Colon (tissue), 2 donors: ENCODE measurements at regions not wholly inside any gene's neighbourhood (a gene's known extent, or its start where the extent isn't known, plus 50 kb on each side); places are given as distances from the start of the nearest gene placed in this dataset.
"Not testable (repeated sequence)": the region's sequence is repeated elsewhere in the genome, so short reads cannot be mapped to it uniquely, and the experiment has no call there.

Source experiments
- FAIRE-seq: peaks from 2 replicates; lab custom pipeline; 2012; peaks lifted over from hg19 to GRCh38; lab: Jason Lieb, UNC
- donor health status: control.
- donor health status: control.

DNA sequence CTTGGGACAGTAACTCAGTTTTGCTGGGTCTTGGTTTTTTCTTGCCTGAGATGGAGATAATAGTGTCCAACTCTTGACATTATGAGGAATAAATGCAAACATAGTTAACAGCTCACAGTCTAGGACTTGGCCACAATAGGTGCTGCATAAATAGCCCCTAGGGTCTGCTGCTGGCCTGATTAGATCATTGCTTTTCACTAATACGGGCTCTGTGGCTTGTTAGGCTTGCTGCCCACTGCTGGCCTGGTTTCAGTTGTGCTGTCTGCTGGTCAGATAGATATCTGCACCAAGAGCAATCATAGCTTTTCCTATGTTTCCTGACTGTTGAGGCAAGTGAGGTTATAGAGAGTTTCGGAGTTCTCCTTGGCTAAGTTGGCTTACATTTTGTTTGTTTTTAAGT lies 246.1 kb downstream of the DNAJB9 start:
- no peak for FAIRE-seq

DNA sequence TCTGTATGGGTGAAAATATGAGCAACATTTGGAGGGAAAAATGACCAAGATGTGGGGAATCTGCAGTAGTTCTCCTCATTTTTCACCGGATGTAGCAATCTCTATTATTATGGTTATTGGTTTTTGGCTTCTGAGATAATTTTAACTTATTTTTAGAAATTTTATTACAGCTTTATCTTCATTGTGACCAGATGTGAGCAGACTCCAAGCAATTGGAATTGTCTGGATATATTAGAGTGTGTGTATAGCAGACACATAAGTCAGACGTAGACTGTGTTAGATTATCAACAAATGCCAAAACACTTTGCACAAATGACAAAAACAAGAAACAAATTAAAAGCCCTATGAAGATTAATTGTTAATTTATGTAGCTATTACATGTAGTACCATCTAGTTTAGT lies 249.1 kb downstream of the DNAJB9 start:
- no peak for FAIRE-seq

DNA sequence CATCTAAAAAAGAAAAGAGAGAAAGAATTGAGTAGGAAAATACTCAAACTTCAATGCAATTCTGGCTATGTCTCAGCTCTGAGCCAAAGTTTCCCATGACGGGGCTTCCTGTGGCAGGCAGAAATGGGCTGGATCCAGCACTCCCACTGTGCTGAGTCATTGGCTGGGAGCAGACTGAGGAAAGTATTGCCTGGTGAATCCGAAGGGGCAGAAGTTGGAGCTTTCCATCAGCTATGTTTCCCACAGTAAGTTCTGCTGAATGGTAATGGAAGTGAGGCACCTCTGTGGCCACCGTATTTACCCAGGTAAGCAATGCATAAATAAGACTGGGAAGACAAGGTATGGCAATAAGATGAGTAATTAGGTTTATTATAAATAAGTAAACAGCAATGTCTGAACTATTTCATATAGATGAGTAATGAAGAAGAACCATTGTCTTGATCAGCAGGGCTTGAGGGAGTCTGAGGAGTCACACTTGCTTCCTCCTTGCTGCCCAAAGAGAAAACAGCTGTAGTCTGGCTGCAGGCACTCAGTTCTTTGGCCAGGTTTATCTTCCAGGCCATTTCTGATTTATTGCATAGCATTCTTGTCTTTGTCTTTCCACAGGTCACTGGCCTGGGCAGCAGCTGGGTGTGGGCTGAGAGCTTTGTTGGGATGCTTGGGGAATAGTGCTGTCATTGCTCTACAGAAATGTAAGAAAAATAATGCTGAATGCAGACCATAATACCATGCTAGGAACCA lies 255.3 kb downstream of the DNAJB9 start:
- FAIRE-seq = no peak

DNA sequence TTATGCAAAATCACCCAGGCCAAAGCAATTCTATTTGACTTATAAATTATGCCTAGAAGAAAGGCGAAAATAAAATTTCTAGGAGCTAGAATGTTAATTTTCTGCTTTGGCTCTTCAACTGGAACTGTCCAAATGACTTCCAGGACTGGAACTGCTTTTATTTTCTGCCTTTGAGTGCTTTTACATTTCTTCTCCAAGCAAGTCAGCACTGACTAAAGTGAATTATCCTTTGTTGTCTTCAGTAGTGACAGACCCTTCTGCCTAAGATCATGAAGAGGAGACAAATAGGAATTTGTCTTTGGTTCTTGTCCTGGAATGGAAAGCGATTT lies 255.9 kb downstream of the DNAJB9 start:
- no peak for FAIRE-seq

DNA sequence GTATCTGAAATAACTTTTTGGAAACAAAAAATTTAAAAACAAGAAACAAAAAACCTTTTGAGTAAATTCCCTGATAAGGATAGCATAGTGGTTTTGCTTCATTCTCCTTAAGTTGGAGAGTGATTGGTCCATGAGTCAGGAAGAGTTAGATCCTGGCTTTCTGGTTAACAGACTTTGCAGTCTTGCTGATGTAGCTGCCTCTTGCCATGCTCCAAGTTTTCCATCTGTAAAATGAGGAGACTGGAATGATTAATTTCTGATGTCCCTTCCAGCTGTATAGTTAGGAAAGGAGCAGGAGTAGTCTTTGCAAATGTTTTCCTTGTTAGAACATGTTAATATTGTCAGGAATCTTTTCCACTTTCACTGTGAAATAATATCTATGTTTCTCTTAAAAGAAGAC lies 266.6 kb downstream of the DNAJB9 start:
- no peak for FAIRE-seq

DNA sequence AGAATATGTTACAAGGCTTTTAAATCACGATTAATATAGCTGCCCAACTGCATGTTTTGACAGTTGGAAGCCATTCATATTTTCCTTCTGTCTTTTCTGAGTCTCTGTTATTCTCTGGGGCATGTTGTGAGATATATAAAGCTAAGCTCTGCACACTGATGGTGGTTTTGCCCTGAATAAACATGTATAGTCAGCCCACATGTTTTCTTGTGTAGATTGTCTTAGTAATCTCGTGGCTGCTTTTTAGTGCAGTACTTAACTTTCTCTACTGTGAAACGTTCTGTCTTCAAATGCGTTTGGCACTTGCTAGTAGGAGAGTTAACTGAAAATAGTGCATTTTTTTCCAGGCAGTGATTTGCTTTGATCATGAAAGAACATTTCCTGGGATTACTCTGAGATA lies 268.5 kb downstream of the DNAJB9 start:
- FAIRE-seq = no peak

DNA sequence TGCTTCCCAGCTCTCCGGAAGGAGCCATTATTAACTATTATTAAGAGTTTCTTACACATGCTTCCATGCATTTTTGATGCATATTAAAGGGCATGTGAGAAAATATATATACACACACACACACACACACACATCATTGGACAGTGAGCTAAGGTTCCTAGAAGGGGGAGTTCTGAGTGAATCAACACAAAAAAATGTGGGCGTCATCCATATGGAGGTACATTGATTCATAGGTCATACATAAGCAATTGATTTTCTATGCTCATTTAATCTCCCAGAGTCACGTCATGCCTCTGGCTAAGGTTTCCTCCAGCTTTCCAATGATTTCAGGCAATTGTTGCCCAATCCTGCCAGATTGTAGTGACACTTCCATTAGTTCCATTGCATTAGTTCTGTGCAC lies 269.4 kb downstream of the DNAJB9 start:
- no peak for FAIRE-seq

DNA sequence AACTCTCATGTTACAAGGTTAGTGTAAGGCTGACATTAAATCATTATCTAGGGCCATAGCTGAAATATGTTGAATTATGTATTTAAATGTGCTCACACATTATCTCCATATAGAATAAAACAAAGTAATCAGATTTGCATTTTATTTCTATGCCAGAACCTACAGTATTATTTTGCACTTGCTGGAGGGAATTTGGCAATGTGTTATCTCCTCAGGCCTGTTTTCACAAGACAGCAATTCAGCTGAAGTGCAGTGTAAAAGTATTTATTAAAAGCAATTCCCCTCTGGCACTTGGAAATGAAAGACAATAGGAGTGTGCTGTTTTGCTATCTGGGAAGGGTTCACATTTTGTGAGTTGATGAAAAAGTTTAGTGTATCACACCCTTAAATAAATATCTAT lies 276.3 kb downstream of the DNAJB9 start:
- FAIRE-seq = no peak

DNA sequence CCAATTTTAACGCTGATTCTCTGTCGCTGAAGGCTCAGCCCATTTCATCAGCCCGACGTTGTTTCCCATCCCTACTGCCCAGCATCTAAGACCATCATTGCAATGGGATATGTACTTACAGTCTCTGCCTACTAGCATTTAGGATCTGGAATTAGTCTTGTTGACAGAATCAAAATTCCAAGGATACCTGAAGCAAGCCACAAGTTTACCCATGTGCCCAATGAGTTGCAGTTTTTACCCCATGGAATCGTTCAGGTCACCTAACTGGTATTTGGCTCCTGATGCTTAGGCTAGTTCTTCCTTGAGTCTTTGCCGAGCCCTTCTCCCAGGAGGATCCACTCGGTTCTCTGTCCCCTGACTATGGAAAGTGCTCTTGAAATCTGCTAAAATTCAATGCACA lies 276.8 kb downstream of the DNAJB9 start:
- no peak for FAIRE-seq

DNA sequence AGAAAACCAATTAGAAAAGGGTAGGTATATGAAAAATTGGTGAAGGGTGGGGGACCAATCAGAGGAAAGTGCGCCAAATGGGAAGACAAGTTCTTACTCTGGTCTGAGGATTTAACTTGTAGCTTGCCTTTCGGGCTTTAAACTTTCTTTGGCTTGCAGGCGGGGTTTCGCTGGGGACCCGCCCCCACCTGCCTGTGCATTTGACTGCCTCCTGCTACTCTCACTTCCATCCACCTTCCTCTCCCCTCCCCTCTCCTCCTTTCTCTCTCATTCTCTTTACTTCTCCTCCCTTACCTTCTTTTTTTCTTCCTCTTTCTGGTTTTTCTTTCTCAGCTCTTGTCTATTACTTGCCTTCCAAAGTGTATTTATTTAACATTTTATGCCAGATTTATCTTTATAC lies 278.8 kb downstream of the DNAJB9 start:
- no peak for FAIRE-seq

DNA sequence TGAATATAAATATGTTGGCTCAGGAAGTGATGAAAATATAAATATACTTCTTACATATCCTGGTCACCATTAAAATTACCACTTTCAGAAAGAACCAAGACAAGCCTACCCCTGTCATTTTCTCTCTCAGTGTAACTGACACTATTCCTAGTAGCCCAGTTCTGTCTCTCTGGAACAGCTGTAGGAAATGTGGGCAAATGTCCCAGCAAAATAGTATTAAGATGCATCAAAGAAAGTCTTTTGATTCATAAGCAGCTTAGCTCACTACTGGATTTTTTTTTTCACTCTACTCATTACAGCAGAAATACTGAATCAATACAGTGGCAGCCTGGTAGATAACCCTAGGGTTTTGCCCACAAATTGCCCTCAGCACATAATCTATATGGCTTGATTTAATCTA lies 290.9 kb downstream of the DNAJB9 start:
- FAIRE-seq = no peak

DNA sequence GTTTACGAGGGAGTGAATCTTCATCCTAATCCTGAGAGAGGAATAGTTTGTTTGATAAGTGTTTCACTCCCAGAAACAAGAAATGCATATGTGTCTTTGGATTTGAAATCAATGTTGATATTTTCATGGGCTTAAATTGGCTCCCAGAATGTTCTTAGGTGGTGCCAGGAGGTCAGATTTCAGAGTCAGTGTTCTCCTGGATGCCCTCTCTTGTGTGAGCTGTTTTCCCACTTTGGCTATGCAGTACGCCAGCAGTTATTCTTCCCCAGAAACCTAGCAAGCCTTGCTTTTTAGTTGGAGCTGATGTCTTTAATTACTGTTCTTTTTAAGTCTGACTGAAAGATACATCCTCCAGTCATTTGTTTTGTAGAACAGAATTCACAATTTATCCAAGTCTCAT lies 291.4 kb downstream of the DNAJB9 start:
- FAIRE-seq = no peak

DNA sequence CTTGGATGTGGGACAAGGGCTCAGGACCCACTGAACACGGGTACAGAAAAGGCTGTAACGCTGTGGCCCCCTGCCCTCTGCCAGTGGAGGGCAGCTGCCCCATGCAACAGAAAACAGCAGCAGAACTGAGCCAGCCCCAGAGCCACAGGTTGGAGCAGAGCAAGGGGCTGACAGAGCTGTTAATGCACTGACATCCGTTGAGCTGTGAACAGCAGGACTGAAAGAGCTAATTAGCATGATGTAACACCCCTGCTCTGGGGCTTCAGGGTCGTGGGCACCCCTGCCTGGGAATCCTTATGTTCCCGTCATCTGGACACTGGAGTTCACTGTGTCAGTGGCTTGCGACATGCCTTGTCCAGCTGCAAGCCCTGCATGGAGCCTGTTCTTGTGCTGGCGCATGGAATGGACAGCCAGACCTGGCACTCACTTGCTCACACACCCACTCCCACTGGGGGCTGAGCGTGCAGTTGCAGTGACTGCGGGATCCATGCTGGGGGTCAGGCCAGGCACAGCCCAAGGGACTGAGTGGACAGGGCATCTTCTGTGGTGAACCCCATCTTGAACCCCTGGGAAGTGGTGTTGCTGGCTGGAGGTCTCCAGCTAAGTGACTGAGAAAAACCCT lies 293.7 kb downstream of the DNAJB9 start:
- no peak for FAIRE-seq

DNA sequence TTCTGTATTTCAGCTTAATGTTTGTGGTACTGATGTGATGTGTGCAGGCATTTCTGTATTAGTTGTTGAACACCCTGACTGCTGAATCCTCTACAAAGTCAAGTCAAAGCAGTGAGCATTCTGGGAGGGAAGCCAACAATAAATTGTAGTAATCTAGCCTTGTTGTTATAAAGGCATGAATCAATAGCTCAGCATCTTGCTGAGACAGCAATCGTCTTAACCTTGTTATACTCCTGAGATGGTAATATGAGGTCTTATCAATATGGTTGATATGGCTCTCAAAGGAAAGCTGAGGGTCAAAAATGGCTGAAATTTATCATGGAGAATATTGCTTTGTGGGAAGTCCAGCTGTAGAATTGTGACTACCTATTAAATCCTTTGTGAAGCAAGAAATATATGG lies 299.4 kb downstream of the DNAJB9 start:
- FAIRE-seq = no peak

DNA sequence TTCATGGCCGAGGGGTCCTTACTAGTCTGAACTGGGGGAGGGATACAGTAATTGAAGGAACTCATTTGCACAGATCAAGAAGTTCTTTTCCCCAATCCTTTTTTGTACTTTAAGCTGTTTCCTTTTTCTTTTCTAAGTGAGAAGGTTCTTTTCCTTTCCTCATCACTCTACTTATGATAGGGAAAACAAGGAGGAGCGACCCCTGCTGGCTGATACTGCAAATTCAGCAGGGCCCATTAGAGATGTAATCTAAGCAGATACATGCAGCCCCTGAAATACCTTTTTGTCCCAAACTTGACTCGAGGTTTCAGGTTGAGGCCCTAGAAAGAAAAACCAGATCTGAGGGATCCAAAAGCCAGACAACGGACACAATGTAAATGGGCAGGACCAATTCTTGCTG lies 305.5 kb downstream of the DNAJB9 start:
- FAIRE-seq = no peak

DNA sequence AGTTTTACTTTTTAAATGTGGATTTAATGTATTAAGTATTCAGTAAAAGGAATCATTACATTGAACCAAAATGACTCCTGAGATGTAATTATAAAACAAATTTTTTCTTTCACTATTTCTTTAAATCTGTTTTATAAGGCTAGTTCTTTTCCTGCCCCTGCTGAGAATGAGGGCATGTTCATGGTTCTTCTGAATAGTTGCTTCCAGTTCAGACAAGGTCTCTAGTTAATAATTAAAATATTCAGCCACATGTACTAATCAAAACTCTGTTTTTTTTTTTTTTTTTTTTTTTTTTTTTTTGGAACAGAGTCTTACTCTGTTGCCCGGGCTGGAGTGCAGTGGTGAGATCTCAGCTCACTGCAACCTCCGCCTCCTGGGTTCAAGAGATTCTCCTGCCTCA lies 321.2 kb downstream of the DNAJB9 start:
- no peak for FAIRE-seq

DNA sequence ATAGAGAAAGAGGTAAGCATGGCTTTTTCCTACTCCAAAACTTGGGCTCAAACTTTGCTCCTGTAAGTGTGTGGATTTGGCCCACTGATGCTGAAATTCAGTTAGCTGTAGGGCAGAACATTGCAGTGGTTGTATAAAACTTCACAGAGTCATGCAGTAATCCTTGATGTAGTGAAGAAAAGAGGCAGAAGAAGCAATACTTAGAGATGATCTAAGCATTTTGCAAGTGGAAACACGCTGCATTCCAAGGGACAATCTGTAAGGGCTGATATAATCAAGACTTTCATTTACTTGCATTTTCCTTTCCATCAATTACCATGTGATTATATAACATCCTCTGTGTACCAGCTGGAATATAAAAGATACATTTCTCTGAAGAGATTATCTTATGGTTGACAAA lies 338.8 kb downstream of the DNAJB9 start:
- no peak for FAIRE-seq

DNA sequence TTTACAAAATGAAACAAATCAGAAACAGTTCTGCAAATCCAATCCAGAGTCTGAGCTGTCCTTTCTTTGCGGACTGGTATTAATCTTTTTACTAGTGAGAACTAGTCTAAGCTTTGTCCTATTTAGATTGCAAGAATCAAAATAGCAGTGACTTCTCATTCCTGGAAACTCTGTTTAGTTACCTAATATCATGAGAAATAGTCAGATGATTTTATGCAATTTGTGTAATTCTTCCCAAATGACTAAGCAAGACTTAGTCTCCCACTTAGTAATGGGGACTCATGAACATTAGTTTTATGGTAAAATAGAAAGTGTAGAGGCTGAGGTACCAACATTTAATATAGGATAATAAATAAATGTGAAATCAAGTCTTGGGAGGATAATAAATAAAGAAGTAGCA lies 341.3 kb downstream of the DNAJB9 start:
- no peak for FAIRE-seq

DNA sequence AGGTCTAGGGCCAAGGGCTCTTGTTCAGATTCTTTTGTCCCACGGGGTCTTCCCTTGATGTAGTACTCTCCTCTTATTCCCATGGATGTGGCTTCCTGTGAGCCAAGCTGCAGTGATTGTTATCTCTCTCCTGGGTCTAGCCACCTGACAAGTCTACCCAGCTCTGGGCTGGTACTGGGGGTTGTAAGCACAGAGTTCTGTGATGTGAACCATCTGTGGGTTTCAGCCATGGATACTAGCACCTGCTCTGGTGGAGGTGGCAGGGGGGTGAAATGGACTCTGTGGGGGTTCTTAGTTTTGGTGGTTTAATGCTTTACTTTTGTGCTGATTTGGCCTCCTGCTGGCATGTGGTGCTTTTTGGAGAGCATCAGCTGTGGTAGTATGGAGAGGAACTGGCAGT lies 350.8 kb downstream of the DNAJB9 start:
- FAIRE-seq = no peak

DNA sequence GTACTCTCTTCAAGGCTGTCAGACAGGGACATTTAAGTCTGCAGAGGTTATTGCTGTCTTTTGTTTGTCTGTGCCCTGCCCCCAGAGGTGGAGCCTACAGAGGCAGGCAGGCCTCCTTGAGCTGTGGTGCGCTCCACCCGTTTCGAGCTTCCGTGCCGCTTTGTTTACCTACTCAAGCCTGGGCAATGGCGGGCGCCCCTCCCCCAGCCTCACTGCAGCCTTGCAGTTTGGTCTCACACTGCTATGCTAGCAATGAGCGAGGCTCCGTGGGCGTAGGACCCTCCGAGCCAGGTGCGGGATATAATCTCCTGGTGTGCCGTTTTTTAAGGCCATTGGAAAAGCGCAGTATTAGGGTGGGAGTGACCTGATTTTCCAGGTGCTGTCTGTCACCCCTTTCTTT lies 373.4 kb downstream of the DNAJB9 start:
- FAIRE-seq = not testable (repeated sequence)

DNA sequence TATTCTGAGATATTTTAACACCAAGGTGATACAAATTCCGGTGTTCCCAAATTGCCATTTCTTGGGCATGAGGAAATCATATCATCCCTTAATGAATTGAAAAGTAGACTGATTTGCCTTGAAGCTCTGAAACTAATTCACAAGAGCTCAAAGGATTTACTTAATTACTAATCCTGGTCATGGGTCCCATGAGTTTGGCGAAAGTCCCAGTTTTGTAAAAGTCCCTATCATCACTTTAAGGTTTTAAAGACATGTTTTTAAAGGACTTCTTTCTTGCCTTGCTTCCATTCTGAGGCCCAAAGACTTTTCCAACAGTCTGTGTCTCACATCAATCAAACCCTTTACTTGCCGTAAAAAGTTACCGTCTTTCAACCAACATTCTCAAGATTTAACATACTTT lies 377.9 kb downstream of the DNAJB9 start:
- no peak for FAIRE-seq

DNA sequence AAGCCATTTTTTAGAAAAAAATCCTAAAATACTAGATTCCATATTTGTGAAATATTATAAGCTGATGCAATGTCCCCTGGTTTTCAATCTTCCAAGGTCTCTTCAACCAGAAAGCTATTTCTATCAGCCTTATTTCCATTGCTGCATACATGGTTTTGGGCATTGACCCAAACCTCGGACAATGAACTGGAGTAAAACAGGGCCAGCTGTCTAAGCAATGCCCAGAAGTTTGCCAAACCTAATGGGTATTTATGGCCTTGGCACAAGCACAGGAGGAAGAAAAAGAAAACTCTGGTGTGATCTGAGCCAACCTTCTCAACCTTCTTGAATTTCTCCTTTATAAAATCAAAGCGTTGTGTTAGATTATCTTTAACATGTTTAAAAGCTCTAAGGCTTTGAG lies 402.3 kb downstream of the DNAJB9 start:
- FAIRE-seq = no peak

DNA sequence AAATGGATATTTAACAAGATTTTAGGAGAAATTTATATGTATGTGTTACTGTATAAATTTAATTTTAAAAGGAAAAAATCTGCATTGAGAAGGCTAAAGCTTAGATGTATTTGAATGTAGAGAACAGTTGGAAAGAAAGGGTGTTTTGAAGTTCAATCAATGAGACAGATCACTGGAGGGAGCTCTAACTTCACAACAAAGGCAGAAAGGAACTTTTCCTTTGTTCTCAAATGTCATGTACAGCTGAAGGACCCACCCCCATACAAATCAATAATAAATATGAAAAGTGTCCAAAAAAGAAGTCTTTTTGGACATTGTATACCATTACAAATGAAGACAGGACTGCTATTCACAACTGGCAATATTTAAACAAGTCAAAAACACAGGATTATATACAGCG lies 403.4 kb downstream of the DNAJB9 start:
- FAIRE-seq = no peak

DNA sequence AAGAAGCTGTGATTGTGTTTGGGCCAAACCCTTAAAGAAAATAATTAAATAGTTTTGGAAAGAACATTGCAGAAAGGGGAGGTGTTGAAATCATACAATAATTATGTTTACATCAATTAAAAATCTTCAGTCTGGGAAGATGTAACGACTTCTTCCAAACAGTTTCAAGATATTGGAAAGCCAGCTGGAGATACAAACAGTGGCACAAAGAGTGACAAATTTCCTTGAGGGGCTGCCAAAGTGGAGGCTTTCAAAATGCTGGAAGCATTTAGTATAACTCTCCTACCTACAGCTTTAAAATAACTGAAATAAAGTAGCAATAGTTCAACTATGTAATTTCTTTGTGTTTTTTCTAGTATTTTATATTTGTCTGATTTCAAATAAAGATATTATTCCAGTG lies 405.0 kb downstream of the DNAJB9 start:
- no peak for FAIRE-seq

DNA sequence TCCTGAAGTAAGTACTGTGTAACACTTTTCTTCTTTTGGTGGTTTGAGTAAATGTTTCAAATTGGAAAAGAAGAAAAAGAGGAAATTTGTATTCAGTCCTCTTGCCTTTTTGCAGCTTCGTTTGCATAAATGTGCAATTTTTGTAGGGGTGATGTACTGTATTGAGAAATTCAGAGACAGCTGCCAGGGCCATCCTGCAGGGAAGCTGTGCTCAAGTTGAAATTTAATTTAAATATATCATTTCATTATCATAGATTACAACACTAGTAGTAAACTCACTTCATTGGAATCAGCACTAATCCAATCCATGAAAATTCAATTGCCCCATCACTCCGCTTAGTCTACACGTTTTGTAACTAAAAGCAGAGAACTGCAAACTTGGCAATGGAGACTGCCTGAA lies 415.4 kb downstream of the DNAJB9 start:
- no peak for FAIRE-seq
